Sigmoid colon (tissue), 4 donors: ENCODE measurements at regions not wholly inside any gene's neighbourhood (a gene's known extent, or its start where the extent isn't known, plus 50 kb on each side); places are given as distances from the start of the nearest gene placed in this dataset.

Experiments used
- EP300 ChIP-seq, 4 donors: sonication (generic); formaldehyde crosslinking; IDR thresholded peaks; one replicate each; pipeline ENCODE4 v1.6.1; 2017; ENCODE audit warnings: antibody characterized with exemption in 4 of 4
- TF ChIP-seq, protein P1 (sequence below), 4 experiments: fragments of 450-650 bp in 3 of 4; fragments of 200-600 bp in 1 of 4; IDR thresholded peaks; one replicate each; pipeline ENCODE4 v1.5.1; 2016 to 2019; ENCODE audit warnings: antibody characterized with exemption in 4 of 4, mild to moderate bottlenecking in 3 of 4, moderate library complexity in 2 of 4

DNA sequence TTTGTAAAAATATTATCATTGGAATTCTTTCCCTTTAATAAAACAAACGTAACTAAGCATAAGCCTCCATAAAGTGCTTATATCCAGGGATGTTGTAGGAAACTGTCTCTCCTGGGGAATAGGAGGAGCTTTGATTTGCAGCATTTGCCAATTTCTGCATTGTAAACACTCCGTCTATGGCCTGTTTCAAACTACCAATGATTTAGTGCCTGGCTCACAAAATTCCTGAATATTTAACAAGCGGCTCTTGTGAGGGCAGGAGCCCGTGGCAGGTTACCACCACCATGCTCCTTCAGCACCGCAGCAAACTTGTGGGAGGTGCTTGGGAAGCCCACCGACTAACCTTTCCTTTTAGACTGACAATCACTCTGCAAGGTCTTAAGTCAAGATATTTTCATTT is 520.3 kb downstream of the SOX11 start:
- TF ChIP-seq EP300 (IDR thresholded peaks at IDR 0.05): no peak
- TF ChIP-seq, protein P1, sequence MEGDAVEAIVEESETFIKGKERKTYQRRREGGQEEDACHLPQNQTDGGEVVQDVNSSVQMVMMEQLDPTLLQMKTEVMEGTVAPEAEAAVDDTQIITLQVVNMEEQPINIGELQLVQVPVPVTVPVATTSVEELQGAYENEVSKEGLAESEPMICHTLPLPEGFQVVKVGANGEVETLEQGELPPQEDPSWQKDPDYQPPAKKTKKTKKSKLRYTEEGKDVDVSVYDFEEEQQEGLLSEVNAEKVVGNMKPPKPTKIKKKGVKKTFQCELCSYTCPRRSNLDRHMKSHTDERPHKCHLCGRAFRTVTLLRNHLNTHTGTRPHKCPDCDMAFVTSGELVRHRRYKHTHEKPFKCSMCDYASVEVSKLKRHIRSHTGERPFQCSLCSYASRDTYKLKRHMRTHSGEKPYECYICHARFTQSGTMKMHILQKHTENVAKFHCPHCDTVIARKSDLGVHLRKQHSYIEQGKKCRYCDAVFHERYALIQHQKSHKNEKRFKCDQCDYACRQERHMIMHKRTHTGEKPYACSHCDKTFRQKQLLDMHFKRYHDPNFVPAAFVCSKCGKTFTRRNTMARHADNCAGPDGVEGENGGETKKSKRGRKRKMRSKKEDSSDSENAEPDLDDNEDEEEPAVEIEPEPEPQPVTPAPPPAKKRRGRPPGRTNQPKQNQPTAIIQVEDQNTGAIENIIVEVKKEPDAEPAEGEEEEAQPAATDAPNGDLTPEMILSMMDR (IDR thresholded peaks at IDR 0.05): no peak
